Muscle of back (tissue), 3 donors: ENCODE measurements at regions not wholly inside any gene's neighbourhood (a gene's known extent, or its start where the extent isn't known, plus 50 kb on each side); places are given as distances from the start of the nearest gene placed in this dataset.
A peak's percentile ranks its signal among the peaks of the same experiment; 100 is the strongest.
"Not testable (repeated sequence)": the region's sequence is repeated elsewhere in the genome, so short reads cannot be mapped to it uniquely, and the experiment has no call there.

Experiments used
- DNase-seq, 3 donors: peaks; one replicate each; pipeline versions ENCODE4 v3.0.0 to v3.0.0-alpha.2; 2013

GRCh38 chr1:222865718-222866117 lies 50.9 kb downstream of the DISP1 start:
- DNase-seq = no peak

GRCh38 chr1:222867316-222867715 lies 52.5 kb downstream of the DISP1 start:
- DNase-seq = no peak

- no peak for DNase-seq
These were observed 61.3 kb downstream of the DISP1 start for GRCh38 chr1:222876182-222876581.

- peak in 2 of 3 donors; percentile 10 to 18 for DNase-seq
These were observed 63.0 kb downstream of the DISP1 start for GRCh38 chr1:222877854-222878253.

GRCh38 chr1:222880587-222880986 lies 65.7 kb downstream of the DISP1 start:
- DNase-seq = no peak

GRCh38 chr1:222886194-222886854 lies 71.5 kb downstream of the DISP1 start:
- DNase-seq = no peak

GRCh38 chr1:222886878-222887351 lies 72.1 kb downstream of the DISP1 start:
- no peak for DNase-seq

GRCh38 chr1:222889440-222889839 lies 74.6 kb downstream of the DISP1 start:
- DNase-seq = no peak

GRCh38 chr1:222890716-222891115 lies 75.9 kb downstream of the DISP1 start:
- no peak for DNase-seq

GRCh38 chr1:222891578-222891977 lies 76.7 kb downstream of the DISP1 start:
- no peak for DNase-seq

- DNase-seq = no peak
These were observed 77.4 kb downstream of the DISP1 start for GRCh38 chr1:222892137-222892769.

GRCh38 chr1:222893255-222893654 lies 78.4 kb downstream of the DISP1 start:
- peak in 1 of 3 donors; percentile 45 for DNase-seq

- no peak for DNase-seq
These were observed 79.5 kb downstream of the DISP1 start for GRCh38 chr1:222894331-222894730.

GRCh38 chr1:222896630-222897526 lies 82.0 kb downstream of the DISP1 start:
- peak in 1 of 3 donors; percentile 34 for DNase-seq

- DNase-seq = peak in 2 of 3 donors; percentile 40 to 81
These were observed 82.8 kb downstream of the DISP1 start for GRCh38 chr1:222897527-222898190.

- DNase-seq = no peak
These were observed 83.3 kb downstream of the DISP1 start for GRCh38 chr1:222898191-222898527.

GRCh38 chr1:222899471-222899870 lies 84.6 kb downstream of the DISP1 start:
- DNase-seq = no peak

- no peak for DNase-seq
These were observed 89.6 kb downstream of the DISP1 start for GRCh38 chr1:222904451-222904850.

GRCh38 chr1:222905151-222905550 lies 90.3 kb downstream of the DISP1 start:
- no peak for DNase-seq

- DNase-seq = not testable (repeated sequence)
These were observed 91.5 kb downstream of the DISP1 start for GRCh38 chr1:222906271-222906739.

- no peak for DNase-seq
These were observed 94.7 kb downstream of the DISP1 start for GRCh38 chr1:222909586-222909985.

- no peak for DNase-seq
These were observed 95.9 kb downstream of the DISP1 start for GRCh38 chr1:222910699-222911098.
